H1 (cell line): ENCODE measurements at regions not wholly inside any gene's neighbourhood (a gene's known extent, or its start where the extent isn't known, plus 50 kb on each side); places are given as distances from the start of the nearest gene placed in this dataset.

Experiments used
- RNF2 ChIP-seq: fragments of 200-900, 300-1000 bp; sonication (generic); IDR thresholded peaks from 2 replicates; pipeline ENCODE4 v1.7.1; 2016; ENCODE audit warnings: borderline replicate concordance, low read depth, mild to moderate bottlenecking, antibody characterized with exemption, low read length; ENCODE audit not compliant: poor library complexity, severe bottlenecking; ENCODE audit errors: missing control alignments
- SIX5 ChIP-seq: IDR thresholded peaks from 2 replicates; pipeline ENCODE4 v1.6.1; 2011; ENCODE audit warnings: mild to moderate bottlenecking, low read depth, low read length
- SP1 ChIP-seq: IDR thresholded peaks from 2 replicates; pipeline ENCODE4 v1.6.1; 2011; ENCODE audit warnings: low read depth, low read length
- SP4 ChIP-seq: IDR thresholded peaks from 2 replicates; pipeline ENCODE4 v1.6.1; 2012; ENCODE audit warnings: low read length, inconsistent platforms

GRCh38 chr3:46096781-46097180 lies 69.5 kb upstream of the XCR1 start (continued):
- TF ChIP-seq SP1, result no peak
- TF ChIP-seq RNF2, result no peak
- no peak for TF ChIP-seq SP4
- TF ChIP-seq SIX5, result no peak
- TF ChIP-seq, all 59 proteins: peak for 0
